ENCODE measurements at regions not wholly inside any gene's neighbourhood (a gene's known extent, or its start where the extent isn't known, plus 50 kb on each side); places are given as distances from the start of the nearest gene placed in this dataset.

DNA sequence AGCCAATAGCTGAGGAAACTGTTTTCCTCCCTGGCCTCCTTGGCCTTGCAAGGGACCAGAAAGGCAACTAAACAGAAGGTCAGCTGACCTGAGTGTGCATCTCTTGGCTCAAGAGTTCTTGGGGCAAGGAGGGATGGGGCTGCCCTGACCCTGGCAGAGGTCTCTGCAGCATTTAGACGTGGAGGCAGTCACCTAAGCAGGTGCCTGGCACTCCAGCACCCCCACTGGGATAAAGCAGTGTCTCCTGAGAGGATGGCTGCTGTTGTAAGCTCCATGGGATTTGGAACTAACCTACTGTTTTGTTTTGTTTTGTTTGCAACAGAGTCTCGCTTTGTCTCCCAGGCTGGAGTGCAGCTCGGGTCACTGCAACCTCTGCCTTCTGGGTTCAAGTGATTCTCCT, 185.2 kb downstream of the TBC1D2B start:
- TF ChIP-seq HNRNPL (IDR thresholded peaks at IDR 0.05; ENCODE audit: low read depth, low read length) (no peak), JUND (CRISPR knock-in tag; IDR thresholded peaks at IDR 0.05) (no peak), POLR2AphosphoS5 (IDR thresholded peaks at IDR 0.05; ENCODE audit: low read depth, low read length) (no peak), EP300 (IDR thresholded peaks at IDR 0.05; ENCODE audit: low read depth in 2 of 2, low read length in 2 of 2) (no peak), EP300 (CRISPR knock-in tag; IDR thresholded peaks at IDR 0.05; ENCODE audit: borderline replicate concordance) (no peak), POLR2A (IDR thresholded peaks at IDR 0.05; ENCODE audit: insufficient read depth in 1 of 2, low read depth in 2 of 2, low read length in 2 of 2) (no peak), KDM1A (CRISPR knock-in tag; IDR thresholded peaks at IDR 0.05) (no peak)
- TF ChIP-seq, protein P1, sequence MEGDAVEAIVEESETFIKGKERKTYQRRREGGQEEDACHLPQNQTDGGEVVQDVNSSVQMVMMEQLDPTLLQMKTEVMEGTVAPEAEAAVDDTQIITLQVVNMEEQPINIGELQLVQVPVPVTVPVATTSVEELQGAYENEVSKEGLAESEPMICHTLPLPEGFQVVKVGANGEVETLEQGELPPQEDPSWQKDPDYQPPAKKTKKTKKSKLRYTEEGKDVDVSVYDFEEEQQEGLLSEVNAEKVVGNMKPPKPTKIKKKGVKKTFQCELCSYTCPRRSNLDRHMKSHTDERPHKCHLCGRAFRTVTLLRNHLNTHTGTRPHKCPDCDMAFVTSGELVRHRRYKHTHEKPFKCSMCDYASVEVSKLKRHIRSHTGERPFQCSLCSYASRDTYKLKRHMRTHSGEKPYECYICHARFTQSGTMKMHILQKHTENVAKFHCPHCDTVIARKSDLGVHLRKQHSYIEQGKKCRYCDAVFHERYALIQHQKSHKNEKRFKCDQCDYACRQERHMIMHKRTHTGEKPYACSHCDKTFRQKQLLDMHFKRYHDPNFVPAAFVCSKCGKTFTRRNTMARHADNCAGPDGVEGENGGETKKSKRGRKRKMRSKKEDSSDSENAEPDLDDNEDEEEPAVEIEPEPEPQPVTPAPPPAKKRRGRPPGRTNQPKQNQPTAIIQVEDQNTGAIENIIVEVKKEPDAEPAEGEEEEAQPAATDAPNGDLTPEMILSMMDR (CRISPR knock-in tag; IDR thresholded peaks at IDR 0.05) = no peak
- TF ChIP-seq, protein P2, sequence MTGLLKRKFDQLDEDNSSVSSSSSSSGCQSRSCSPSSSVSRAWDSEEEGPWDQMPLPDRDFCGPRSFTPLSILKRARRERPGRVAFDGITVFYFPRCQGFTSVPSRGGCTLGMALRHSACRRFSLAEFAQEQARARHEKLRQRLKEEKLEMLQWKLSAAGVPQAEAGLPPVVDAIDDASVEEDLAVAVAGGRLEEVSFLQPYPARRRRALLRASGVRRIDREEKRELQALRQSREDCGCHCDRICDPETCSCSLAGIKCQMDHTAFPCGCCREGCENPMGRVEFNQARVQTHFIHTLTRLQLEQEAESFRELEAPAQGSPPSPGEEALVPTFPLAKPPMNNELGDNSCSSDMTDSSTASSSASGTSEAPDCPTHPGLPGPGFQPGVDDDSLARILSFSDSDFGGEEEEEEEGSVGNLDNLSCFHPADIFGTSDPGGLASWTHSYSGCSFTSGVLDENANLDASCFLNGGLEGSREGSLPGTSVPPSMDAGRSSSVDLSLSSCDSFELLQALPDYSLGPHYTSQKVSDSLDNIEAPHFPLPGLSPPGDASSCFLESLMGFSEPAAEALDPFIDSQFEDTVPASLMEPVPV (CRISPR knock-in tag; IDR thresholded peaks at IDR 0.05) = no peak
- TF ChIP-seq, protein P3, sequence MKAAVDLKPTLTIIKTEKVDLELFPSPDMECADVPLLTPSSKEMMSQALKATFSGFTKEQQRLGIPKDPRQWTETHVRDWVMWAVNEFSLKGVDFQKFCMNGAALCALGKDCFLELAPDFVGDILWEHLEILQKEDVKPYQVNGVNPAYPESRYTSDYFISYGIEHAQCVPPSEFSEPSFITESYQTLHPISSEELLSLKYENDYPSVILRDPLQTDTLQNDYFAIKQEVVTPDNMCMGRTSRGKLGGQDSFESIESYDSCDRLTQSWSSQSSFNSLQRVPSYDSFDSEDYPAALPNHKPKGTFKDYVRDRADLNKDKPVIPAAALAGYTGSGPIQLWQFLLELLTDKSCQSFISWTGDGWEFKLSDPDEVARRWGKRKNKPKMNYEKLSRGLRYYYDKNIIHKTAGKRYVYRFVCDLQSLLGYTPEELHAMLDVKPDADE (CRISPR knock-in tag; IDR thresholded peaks at IDR 0.05) = no peak
